GM10248 (cell line): ENCODE measurements at regions not wholly inside any gene's neighbourhood (a gene's known extent, or its start where the extent isn't known, plus 50 kb on each side); places are given as distances from the start of the nearest gene placed in this dataset.

Source experiments
- CTCF ChIA-PET: fragments of 300-600 bp; sonication (Branson Sonifier 250); formaldehyde crosslinking; extraction: SDS; loops from one replicate; lab custom pipeline; 2021; ENCODE audit warnings: antibody characterized with exemption; lab: Yijun Ruan, JAX
- POLR2A ChIA-PET: fragments of 350-650 bp; sonication (Branson Sonifier 250); formaldehyde crosslinking; extraction: SDS; loops from one replicate; lab custom pipeline; 2020; ENCODE audit warnings: antibody characterized with exemption; lab: Yijun Ruan, JAX
- DNase-seq: peaks from one replicate; pipeline ENCODE4 v3.0.0; 2012; ENCODE audit errors: extremely low spot score
- CTCF ChIP-seq: IDR thresholded peaks from 2 replicates; pipeline ENCODE4 v1.5.1; 2012; ENCODE audit warnings: mild to moderate bottlenecking, low read depth; ENCODE audit errors: extremely low read depth, missing control alignments, control extremely low read depth

- DNase-seq: no peak
- no peak for TF ChIP-seq CTCF
- ChIA-PET POLR2A (no interaction called here), CTCF (interaction anchor here (0.7 to 1.8 kb wide), 6 partner anchors 14 to 599 kb away, joined by 3 to 8 read pairs (median 4); no protein-coding TSS in a partner anchor)
These were observed 292.3 kb downstream of the TMEM121 start for GRCh38 chr14:105818712-105819005.

- TF ChIP-seq CTCF: no peak
- ChIA-PET POLR2A (no interaction called here), CTCF (interaction anchor here (0.7 to 1.5 kb wide), 3 partner anchors 9 to 170 kb away, joined by 3 to 4 read pairs (median 3); no protein-coding TSS in a partner anchor)
- DNase-seq: no peak
These were observed 303.8 kb downstream of the TMEM121 start for GRCh38 chr14:105830171-105830570.

- CTCF ChIA-PET: no interaction called here
- no peak for TF ChIP-seq CTCF
- DNase-seq: no peak
- POLR2A ChIA-PET: no interaction called here
These were observed 309.8 kb downstream of the TMEM121 start for GRCh38 chr14:105836160-105836559.

GRCh38 chr14:105836730-105837129 lies 310.3 kb downstream of the TMEM121 start:
- CTCF ChIA-PET: no interaction called here
- DNase-seq: no peak
- no peak for TF ChIP-seq CTCF
- POLR2A ChIA-PET: no interaction called here

- ChIA-PET POLR2A (no interaction called here), CTCF (no interaction called here)
- no peak for DNase-seq
- no peak for TF ChIP-seq CTCF
These were observed 311.1 kb downstream of the TMEM121 start for GRCh38 chr14:105837349-105838063.

GRCh38 chr14:105838107-105838506 lies 311.7 kb downstream of the TMEM121 start:
- CTCF ChIA-PET: no interaction called here
- POLR2A ChIA-PET: no interaction called here
- TF ChIP-seq CTCF: no peak
- DNase-seq: no peak
